ENCODE measurements at regions not wholly inside any gene's neighbourhood (a gene's known extent, or its start where the extent isn't known, plus 50 kb on each side); places are given as distances from the start of the nearest gene placed in this dataset.

GRCh38 chr5:74480201-74480600 lies 160.3 kb downstream of the ENC1 start:
- DNase-seq, result no peak
- Histone ChIP-seq H3K4me3 (ENCODE audit: low read depth, low read length) (no peak overlapping the region), H3K27me3 (replicated peaks; ENCODE audit: control insufficient read depth, insufficient read depth, low read length) (no peaks in the 10 kb centered on the region), H3K4me1 (peaks cover 4% of the 10 kb centered on the region; the same call in 1 of the 2 replicates), H3K36me3 (ENCODE audit: control insufficient read depth, insufficient read depth, low read length) (no peaks in the 10 kb centered on the region), H3K9me3 (no peaks in the 10 kb centered on the region)
- intact Hi-C loops (cut with micrococcal nuclease; ENCODE audit: unreplicated experiment), result no loop called here
- H3K4me1 Mint-ChIP-seq (ENCODE audit: low read depth, unreplicated experiment), result peaks cover 5% of the 10 kb centered on the region
- no peaks in the 10 kb centered on the region for H3K36me3 Mint-ChIP-seq (ENCODE audit: insufficient read depth, unreplicated experiment)
- no peak for TF ChIP-seq CTCF (IDR thresholded peaks at IDR 0.05; ENCODE audit: insufficient read depth in 1 of 2, low read depth in 1 of 2, low read length in 1 of 2, severe bottlenecking in 1 of 2, unreplicated experiment in 1 of 2)
- H3K4me3 Mint-ChIP-seq (ENCODE audit: unreplicated experiment), result no peak overlapping the region
- BruUV-seq (replicated peaks), result no TSS peak
- CTCF ChIA-PET, result no interaction called here
- no peaks in the 10 kb centered on the region for H3K9me3 Mint-ChIP-seq (ENCODE audit: unreplicated experiment)
- POLR2A ChIA-PET, result no interaction called here
- no peaks in the 10 kb centered on the region for H3K27me3 Mint-ChIP-seq (ENCODE audit: insufficient read depth, unreplicated experiment)
- H3K27ac Mint-ChIP-seq (ENCODE audit: unreplicated experiment), result no peak overlapping the region

- no peak for TF ChIP-seq CTCF (IDR thresholded peaks at IDR 0.05; ENCODE audit: insufficient read depth in 1 of 2, low read depth in 1 of 2, low read length in 1 of 2, severe bottlenecking in 1 of 2, unreplicated experiment in 1 of 2)
- intact Hi-C loops (cut with micrococcal nuclease; ENCODE audit: unreplicated experiment), result no loop called here
- no peaks in the 10 kb centered on the region for H3K9me3 ChIP-seq
Measured at GRCh38 chr5:74478328-74478727, 162.2 kb downstream of the ENC1 start.

GRCh38 chr5:74477761-74478160 lies 162.8 kb downstream of the ENC1 start:
- Mint-ChIP-seq H3K36me3 (ENCODE audit: insufficient read depth, unreplicated experiment) (no peaks in the 10 kb centered on the region), H3K9me3 (ENCODE audit: unreplicated experiment) (no peaks in the 10 kb centered on the region), H3K27ac (ENCODE audit: unreplicated experiment) (no peak overlapping the region), H3K27me3 (ENCODE audit: insufficient read depth, unreplicated experiment) (no peaks in the 10 kb centered on the region), H3K4me3 (ENCODE audit: unreplicated experiment) (no peak overlapping the region), H3K4me1 (ENCODE audit: low read depth, unreplicated experiment) (peaks cover 5% of the 10 kb centered on the region)
- no peak for TF ChIP-seq CTCF (IDR thresholded peaks at IDR 0.05; ENCODE audit: insufficient read depth in 1 of 2, low read depth in 1 of 2, low read length in 1 of 2, severe bottlenecking in 1 of 2, unreplicated experiment in 1 of 2)
- CTCF ChIA-PET, result no interaction called here
- Histone ChIP-seq H3K4me3 (ENCODE audit: low read depth, low read length) (no peak overlapping the region), H3K27me3 (replicated peaks; ENCODE audit: control insufficient read depth, insufficient read depth, low read length) (no peaks in the 10 kb centered on the region), H3K4me1 (peaks cover 4% of the 10 kb centered on the region; the same call in 1 of the 2 replicates), H3K36me3 (ENCODE audit: control insufficient read depth, insufficient read depth, low read length) (no peaks in the 10 kb centered on the region), H3K9me3 (no peaks in the 10 kb centered on the region)
- no TSS peak for BruUV-seq (replicated peaks)
- POLR2A ChIA-PET, result no interaction called here
- intact Hi-C loops (cut with micrococcal nuclease; ENCODE audit: unreplicated experiment), result no loop called here
- no peak for DNase-seq

More at GRCh38 chr5:74478328-74478727, 162.2 kb downstream of the ENC1 start:
- Mint-ChIP-seq H3K4me1 (ENCODE audit: low read depth, unreplicated experiment) (peaks cover 5% of the 10 kb centered on the region), H3K27me3 (ENCODE audit: insufficient read depth, unreplicated experiment) (no peaks in the 10 kb centered on the region), H3K27ac (ENCODE audit: unreplicated experiment) (no peak overlapping the region), H3K4me3 (ENCODE audit: unreplicated experiment) (no peak overlapping the region), H3K36me3 (ENCODE audit: insufficient read depth, unreplicated experiment) (no peaks in the 10 kb centered on the region), H3K9me3 (ENCODE audit: unreplicated experiment) (no peaks in the 10 kb centered on the region)
- CTCF ChIA-PET, result no interaction called here
- POLR2A ChIA-PET, result no interaction called here
- H3K27me3 ChIP-seq (replicated peaks; ENCODE audit: control insufficient read depth, insufficient read depth, low read length), result no peaks in the 10 kb centered on the region
- H3K4me1 ChIP-seq, result peaks cover 4% of the 10 kb centered on the region; the same call in 1 of the 2 replicates
- H3K4me3 ChIP-seq (ENCODE audit: low read depth, low read length), result no peak overlapping the region
- H3K36me3 ChIP-seq (ENCODE audit: control insufficient read depth, insufficient read depth, low read length), result no peaks in the 10 kb centered on the region
- BruUV-seq (replicated peaks), result no TSS peak
- DNase-seq, result no peak
